Prostate gland (tissue), 2 donors: ENCODE measurements at regions not wholly inside any gene's neighbourhood (a gene's known extent, or its start where the extent isn't known, plus 50 kb on each side); places are given as distances from the start of the nearest gene placed in this dataset.

Experiments
- POLR2A ChIP-seq: fragments of 450-650 bp; IDR thresholded peaks from one replicate; pipeline ENCODE4 v1.6.1; 2016; ENCODE audit warnings: antibody characterized with exemption, mild to moderate bottlenecking
- POLR2AphosphoS5 ChIP-seq: sonication (generic); formaldehyde crosslinking; IDR thresholded peaks from one replicate; pipeline ENCODE4 v1.6.1; 2017; ENCODE audit warnings: antibody characterized with exemption
- TF ChIP-seq, protein P1 (sequence below), 4 experiments: fragments of 200-600 bp in 2 of 4; fragments of 450-650 bp in 2 of 4; sonication (generic) in 2 of 4; IDR thresholded peaks; 1 replicate in 3 of 4; 2 replicates in 1 of 4; pipeline ENCODE4 v1.5.1; 2016 to 2019; ENCODE audit warnings: antibody characterized with exemption in 4 of 4, mild to moderate bottlenecking in 2 of 4, moderate library complexity in 2 of 4

DNA sequence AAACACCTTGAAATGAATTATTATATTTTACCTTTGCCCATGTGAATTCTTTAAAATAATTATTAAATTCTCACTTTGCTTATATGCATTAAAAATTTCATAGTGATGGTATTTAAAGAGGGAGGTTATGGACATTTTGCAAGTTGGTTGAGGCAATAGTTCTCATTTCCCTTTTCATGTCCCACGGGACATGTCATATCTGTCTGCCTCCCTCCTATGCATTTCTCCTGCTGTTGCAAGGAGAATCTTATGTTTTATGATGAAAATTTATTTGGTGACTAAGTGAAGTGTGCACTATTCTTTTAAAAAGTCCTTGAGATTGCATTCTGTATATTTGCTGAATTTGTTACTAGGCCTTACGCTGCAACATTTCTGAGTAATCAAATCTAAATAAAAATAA is 67.2 kb downstream of the UTRN start:
- TF ChIP-seq, protein P1, sequence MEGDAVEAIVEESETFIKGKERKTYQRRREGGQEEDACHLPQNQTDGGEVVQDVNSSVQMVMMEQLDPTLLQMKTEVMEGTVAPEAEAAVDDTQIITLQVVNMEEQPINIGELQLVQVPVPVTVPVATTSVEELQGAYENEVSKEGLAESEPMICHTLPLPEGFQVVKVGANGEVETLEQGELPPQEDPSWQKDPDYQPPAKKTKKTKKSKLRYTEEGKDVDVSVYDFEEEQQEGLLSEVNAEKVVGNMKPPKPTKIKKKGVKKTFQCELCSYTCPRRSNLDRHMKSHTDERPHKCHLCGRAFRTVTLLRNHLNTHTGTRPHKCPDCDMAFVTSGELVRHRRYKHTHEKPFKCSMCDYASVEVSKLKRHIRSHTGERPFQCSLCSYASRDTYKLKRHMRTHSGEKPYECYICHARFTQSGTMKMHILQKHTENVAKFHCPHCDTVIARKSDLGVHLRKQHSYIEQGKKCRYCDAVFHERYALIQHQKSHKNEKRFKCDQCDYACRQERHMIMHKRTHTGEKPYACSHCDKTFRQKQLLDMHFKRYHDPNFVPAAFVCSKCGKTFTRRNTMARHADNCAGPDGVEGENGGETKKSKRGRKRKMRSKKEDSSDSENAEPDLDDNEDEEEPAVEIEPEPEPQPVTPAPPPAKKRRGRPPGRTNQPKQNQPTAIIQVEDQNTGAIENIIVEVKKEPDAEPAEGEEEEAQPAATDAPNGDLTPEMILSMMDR (IDR thresholded peaks at IDR 0.05), result no peak
- no peak for TF ChIP-seq POLR2A
- TF ChIP-seq POLR2AphosphoS5, result no peak
